ENCODE measurements at regions not wholly inside any gene's neighbourhood (a gene's known extent, or its start where the extent isn't known, plus 50 kb on each side); places are given as distances from the start of the nearest gene placed in this dataset.

- no peak overlapping the region for H3K23ac ChIP-seq (ENCODE audit: low read depth, low read length)
- no peaks in the 10 kb centered on the region for H4K20me1 ChIP-seq (ENCODE audit: insufficient read depth, low read length)
- no peaks in the 10 kb centered on the region for H3K9me3 ChIP-seq (ENCODE audit: control insufficient read depth, insufficient read depth, low read length)
- CTCF ChIA-PET: no interaction called here
- no peak overlapping the region for H3K27ac ChIP-seq (ENCODE audit: insufficient read depth, low read length)
- POLR2A ChIA-PET (ENCODE audit: unreplicated experiment): no interaction called here
- H2AK5ac ChIP-seq (ENCODE audit: low read depth, low read length): no peak overlapping the region
- H3K36me3 ChIP-seq (ENCODE audit: control insufficient read depth, insufficient read depth, low read length): no peaks in the 10 kb centered on the region
- dilution Hi-C loops (cut with HindIII; ENCODE audit: low sequenced_read_pairs, unreplicated experiment) (no loop called here), in situ Hi-C loops (cut with MboI; ENCODE audit: low sequenced_read_pairs) (loop anchor here (5.0 kb wide), 2 partner anchors 208 to 348 kb away; no protein-coding TSS in a partner anchor), intact Hi-C loops (cut with micrococcal nuclease) (no loop called here)
- no peak overlapping the region for H4K8ac ChIP-seq (ENCODE audit: low read depth in 2 of 2, low read length in 2 of 2)
- H4K91ac ChIP-seq (ENCODE audit: insufficient read depth, low read depth, low read length): no peak overlapping the region
- DNase-seq: no peak
- H3K9ac ChIP-seq (ENCODE audit: low read depth, low read length): no peak overlapping the region
- H3K27me3 ChIP-seq (ENCODE audit: control insufficient read depth, insufficient read depth, low read length): no peaks in the 10 kb centered on the region
- H3K79me1 ChIP-seq (ENCODE audit: low read depth in 1 of 2, low read length in 2 of 2): no peaks in the 10 kb centered on the region
- WGBS, 2 experiments (ENCODE audit: extremely low coverage in 2 of 2, insufficient read length in 1 of 2): no CpG with 5 or more reads among the region's 2 CpGs
- no peak overlapping the region for H3K56ac ChIP-seq (ENCODE audit: extremely low read depth, insufficient read depth, low read length)
- H3K4ac ChIP-seq (ENCODE audit: low read depth, low read length): no peak overlapping the region
- BruUV-seq (replicated peaks): no TSS peak
- H2BK20ac ChIP-seq (ENCODE audit: low read depth, low read length): no peak overlapping the region
- H2AFZ ChIP-seq (replicated peaks; ENCODE audit: low read length, poor library complexity): no peak overlapping the region
- no peak for ATAC-seq (ENCODE audit: low read depth)
- H3K9me1 ChIP-seq (ENCODE audit: insufficient read depth, low read length): no peaks in the 10 kb centered on the region
- TF ChIP-seq RCOR1 (IDR thresholded peaks at IDR 0.05; ENCODE audit: insufficient replicate concordance, low read length): no peak
- no peak for TF ChIP-seq POLR2A (IDR thresholded peaks at IDR 0.05; ENCODE audit: low read depth, low read length)
- no peak for TF ChIP-seq FOS (IDR thresholded peaks at IDR 0.05; ENCODE audit: low read depth, low read length)
- TF ChIP-seq USF2 (IDR thresholded peaks at IDR 0.05; ENCODE audit: low read depth, low read length): no peak
- TF ChIP-seq CEBPB (IDR thresholded peaks at IDR 0.05; ENCODE audit: low read depth, low read length): no peak
- TF ChIP-seq RFX5 (IDR thresholded peaks at IDR 0.05; ENCODE audit: low read depth, low read length): no peak
- TF ChIP-seq BHLHE40 (IDR thresholded peaks at IDR 0.05; ENCODE audit: low read depth, low read length): no peak
- TF ChIP-seq, protein P1, sequence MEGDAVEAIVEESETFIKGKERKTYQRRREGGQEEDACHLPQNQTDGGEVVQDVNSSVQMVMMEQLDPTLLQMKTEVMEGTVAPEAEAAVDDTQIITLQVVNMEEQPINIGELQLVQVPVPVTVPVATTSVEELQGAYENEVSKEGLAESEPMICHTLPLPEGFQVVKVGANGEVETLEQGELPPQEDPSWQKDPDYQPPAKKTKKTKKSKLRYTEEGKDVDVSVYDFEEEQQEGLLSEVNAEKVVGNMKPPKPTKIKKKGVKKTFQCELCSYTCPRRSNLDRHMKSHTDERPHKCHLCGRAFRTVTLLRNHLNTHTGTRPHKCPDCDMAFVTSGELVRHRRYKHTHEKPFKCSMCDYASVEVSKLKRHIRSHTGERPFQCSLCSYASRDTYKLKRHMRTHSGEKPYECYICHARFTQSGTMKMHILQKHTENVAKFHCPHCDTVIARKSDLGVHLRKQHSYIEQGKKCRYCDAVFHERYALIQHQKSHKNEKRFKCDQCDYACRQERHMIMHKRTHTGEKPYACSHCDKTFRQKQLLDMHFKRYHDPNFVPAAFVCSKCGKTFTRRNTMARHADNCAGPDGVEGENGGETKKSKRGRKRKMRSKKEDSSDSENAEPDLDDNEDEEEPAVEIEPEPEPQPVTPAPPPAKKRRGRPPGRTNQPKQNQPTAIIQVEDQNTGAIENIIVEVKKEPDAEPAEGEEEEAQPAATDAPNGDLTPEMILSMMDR (conservative IDR thresholded peaks at IDR 0.05; ENCODE audit: low read depth, low read length): no peak
- no peak for TF ChIP-seq MAZ (IDR thresholded peaks at IDR 0.05; ENCODE audit: borderline replicate concordance, low read depth, low read length)
- no peak for TF ChIP-seq CHD1 (IDR thresholded peaks at IDR 0.05; ENCODE audit: low read depth, low read length)
- no peak for TF ChIP-seq NFE2L2 (IDR thresholded peaks at IDR 0.05; ENCODE audit: low read depth, low read length)
- no peak for TF ChIP-seq ELK1 (IDR thresholded peaks at IDR 0.05; ENCODE audit: borderline replicate concordance, low read depth, low read length)
- H2BK5ac ChIP-seq (ENCODE audit: low read depth, low read length, poor library complexity, severe bottlenecking): no peak overlapping the region
- H2BK120ac ChIP-seq (ENCODE audit: low read depth, low read length): no peak overlapping the region
- no peak overlapping the region for H3K4me2 ChIP-seq (ENCODE audit: low read depth, low read length)
- H3K14ac ChIP-seq (replicated peaks; ENCODE audit: low read depth, low read length): no peak overlapping the region
- H3K4me1 ChIP-seq (ENCODE audit: control insufficient read depth, insufficient read depth, low read length): no peaks in the 10 kb centered on the region
- H3K18ac ChIP-seq (ENCODE audit: low read depth, low read length): no peak overlapping the region
- no peak overlapping the region for H3K4me3 ChIP-seq (ENCODE audit: insufficient read depth, low read depth, low read length)
- no peak overlapping the region for H4K5ac ChIP-seq (ENCODE audit: low read depth, low read length)
- H2BK15ac ChIP-seq (ENCODE audit: low read depth, low read length): no peak overlapping the region
- no peak overlapping the region for H2AK9ac ChIP-seq (replicated peaks; ENCODE audit: low read depth, low read length, poor library complexity)
Measured at GRCh38 chr5:114099161-114099560, 262.7 kb upstream of the KCNN2 start.
